CD14-positive monocyte (primary cell): ENCODE measurements at regions not wholly inside any gene's neighbourhood (a gene's known extent, or its start where the extent isn't known, plus 50 kb on each side); places are given as distances from the start of the nearest gene placed in this dataset.

Experiments used
- DNase-seq, 3 donors: peaks; one replicate each; pipeline ENCODE4 v3.0.0-alpha.2; 2011 to 2022
- H2AFZ ChIP-seq: 2 replicates; pipeline ENCODE4 v1.6.0; 2012; ENCODE audit warnings: mild to moderate bottlenecking, low read depth, low read length, inconsistent platforms; ENCODE audit not compliant: insufficient read depth, poor library complexity, severe bottlenecking
- H3K27ac ChIP-seq, 2 donors: 1 replicate in 1 of 2; 2 replicates in 1 of 2; pipeline ENCODE4 v1.5.1; 2012 to 2013; ENCODE audit warnings: low read length in 2 of 2, control low read depth in 1 of 2, inconsistent platforms in 1 of 2, low read depth in 1 of 2, mild to moderate bottlenecking in 1 of 2
- H3K27me3 ChIP-seq, 2 donors: one replicate each; pipeline versions ENCODE4 v1.6.0 to v1.6.1; 2011 to 2013; ENCODE audit warnings: low read length in 2 of 2; ENCODE audit not compliant: control insufficient read depth in 2 of 2, insufficient read depth in 2 of 2
- H3K36me3 ChIP-seq, 2 donors: replicated peaks in 1 of 2; 1 replicate in 1 of 2; 2 replicates in 1 of 2; pipeline versions ENCODE4 v1.5.1 to v1.6.1; 2012 to 2013; ENCODE audit warnings: low read length in 2 of 2, control low read depth in 1 of 2, inconsistent platforms in 1 of 2, mild to moderate bottlenecking in 1 of 2; ENCODE audit not compliant: insufficient read depth in 2 of 2, control insufficient read depth in 1 of 2
- H3K4me1 ChIP-seq, 2 donors: 1 replicate in 1 of 2; 2 replicates in 1 of 2; pipeline versions ENCODE4 v1.5.1 to v1.6.1; 2012 to 2013; ENCODE audit warnings: low read length in 2 of 2, control low read depth in 1 of 2, inconsistent platforms in 1 of 2, mild to moderate bottlenecking in 1 of 2, moderate library complexity in 1 of 2; ENCODE audit not compliant: insufficient read depth in 2 of 2, control insufficient read depth in 1 of 2
- H3K4me2 ChIP-seq: replicated peaks from 2 replicates; pipeline ENCODE3; 2012; ENCODE audit warnings: low read length, moderate library complexity, mild to moderate bottlenecking; ENCODE audit not compliant: poor library complexity, severe bottlenecking; ENCODE audit errors: extremely low read depth
- H3K4me3 ChIP-seq, 3 experiments: fragments of 200-600 bp in 1 of 3; sonication (generic) in 1 of 3; replicated peaks in 1 of 3; 1 replicate in 2 of 3; 2 replicates in 1 of 3; pipeline ENCODE4 v1.5.1; 2011 to 2013; ENCODE audit warnings: low read length in 3 of 3, mild to moderate bottlenecking in 3 of 3, control low read depth in 2 of 3, low read depth in 2 of 3, inconsistent platforms in 1 of 3, moderate library complexity in 1 of 3
- H3K79me2 ChIP-seq: 2 replicates; pipeline ENCODE4 v1.6.0; 2012; ENCODE audit warnings: mild to moderate bottlenecking, control low read depth, inconsistent platforms, low read length, moderate library complexity; ENCODE audit not compliant: insufficient read depth
- H3K9ac ChIP-seq: 2 replicates; pipeline ENCODE4 v1.6.0; 2017; ENCODE audit warnings: low read length, mild to moderate bottlenecking; ENCODE audit not compliant: insufficient read depth, poor library complexity, severe bottlenecking
- H3K9me3 ChIP-seq, 2 donors: replicated peaks in 1 of 2; 1 replicate in 1 of 2; 2 replicates in 1 of 2; pipeline versions ENCODE4 v1.5.1 to v1.6.1; 2012 to 2013; ENCODE audit warnings: low read length in 2 of 2, control low read depth in 1 of 2; ENCODE audit not compliant: control insufficient read depth in 1 of 2, insufficient read depth in 1 of 2
- H4K20me1 ChIP-seq: 2 replicates; pipeline ENCODE4 v1.6.0; 2012; ENCODE audit warnings: mild to moderate bottlenecking, low read length, control low read depth, moderate library complexity; ENCODE audit not compliant: insufficient read depth
- H3K27ac Mint-ChIP-seq, 7 donors: one replicate each; pipeline ENCODE4 v1.8.0; 2020; ENCODE audit warnings: mild to moderate bottlenecking in 7 of 7, mixed read lengths in 7 of 7, moderate library complexity in 6 of 7, inconsistent platforms in 2 of 7
- H3K27me3 Mint-ChIP-seq, 3 donors: one replicate each; pipeline ENCODE4 v1.8.0; 2021 to 2022; ENCODE audit warnings: low read depth in 3 of 3, mild to moderate bottlenecking in 3 of 3, mixed read lengths in 3 of 3, moderate library complexity in 3 of 3, inconsistent platforms in 1 of 3
- H3K36me3 Mint-ChIP-seq, 2 donors: one replicate each; pipeline ENCODE4 v1.8.0; 2020; ENCODE audit warnings: mixed read lengths in 2 of 2, inconsistent platforms in 1 of 2, mild to moderate bottlenecking in 1 of 2
- H3K4me1 Mint-ChIP-seq: one replicate; pipeline ENCODE4 v1.8.0; 2020; ENCODE audit warnings: mild to moderate bottlenecking, mixed read lengths
- H3K4me3 Mint-ChIP-seq, 2 donors: one replicate each; pipeline ENCODE4 v1.8.0; 2020; ENCODE audit warnings: mild to moderate bottlenecking in 2 of 2, mixed read lengths in 2 of 2, moderate library complexity in 1 of 2
- H3K9me3 Mint-ChIP-seq, 7 donors: one replicate each; pipeline ENCODE4 v1.8.0; 2020 to 2022; ENCODE audit warnings: mixed read lengths in 7 of 7, mild to moderate bottlenecking in 6 of 7, moderate library complexity in 6 of 7, inconsistent platforms in 2 of 7
- CTCF ChIP-seq: fragments of 200-600 bp; IDR thresholded peaks from one replicate; pipeline ENCODE4 v1.8.0; 2022; ENCODE audit warnings: antibody characterized with exemption, mild to moderate bottlenecking
- WGBS: methylation state at CpG from one replicate; pipeline ENCODE4 v1.1.5; 2013; ENCODE audit warnings: missing lambda C conversion rate; ENCODE audit not compliant: insufficient coverage; 5-methylcytosine and 5-hydroxymethylcytosine counted together
- intact Hi-C, 2 donors: fragments of 100-400 bp; cut with micrococcal nuclease; formaldehyde crosslinking; loops; one replicate each; pipeline versions ENCODE4 v1.15.0 to v1.15.1; 2023

GRCh38 chr7:157481389-157481788 lies 144.6 kb downstream of the DNAJB6 start:
- Histone ChIP-seq H3K9ac (no peak overlapping the region), H3K4me3 (no peak overlapping the region), H3K9me3 (no peaks in the 10 kb centered on the region), H3K27me3 (no peaks in the 10 kb centered on the region), H3K79me2 (no peaks in the 10 kb centered on the region), H3K4me2 (no peak overlapping the region), H3K4me1 (no peaks in the 10 kb centered on the region), H4K20me1 (no peaks in the 10 kb centered on the region), H3K27ac (no peak overlapping the region), H2AFZ (no peak overlapping the region), H3K36me3 (no peaks in the 10 kb centered on the region)
- WGBS = 97% methylated on average over 5 of the region's 6 CpGs
- peaks cover 8 to 10% (median 9%) of the 10 kb centered on the region in 3 donors for H3K27me3 Mint-ChIP-seq
- H3K4me3 Mint-ChIP-seq = no peak overlapping the region
- TF ChIP-seq CTCF = no peak
- H3K4me1 Mint-ChIP-seq = peaks cover 3% of the 10 kb centered on the region
- intact Hi-C loops = no loop called here
- H3K36me3 Mint-ChIP-seq = no peaks in the 10 kb centered on the region
- peaks cover 0 to 13% (median 1%) of the 10 kb centered on the region in 7 donors for H3K9me3 Mint-ChIP-seq
- H3K27ac Mint-ChIP-seq = no peak overlapping the region
- no peak for DNase-seq

GRCh38 chr7:157482025-157482424 lies 145.2 kb downstream of the DNAJB6 start:
- intact Hi-C loops = no loop called here
- Mint-ChIP-seq H3K4me1 (peaks cover 3% of the 10 kb centered on the region), H3K4me3 (no peak overlapping the region), H3K27me3 (peaks cover 8 to 10% (median 8%) of the 10 kb centered on the region in 3 donors), H3K27ac (no peak overlapping the region), H3K36me3 (no peaks in the 10 kb centered on the region), H3K9me3 (peaks cover 0 to 13% (median 1%) of the 10 kb centered on the region in 7 donors)
- no peak overlapping the region for H3K27ac ChIP-seq
- DNase-seq = no peak
- H3K4me1 ChIP-seq = no peaks in the 10 kb centered on the region
- H3K27me3 ChIP-seq = no peaks in the 10 kb centered on the region
- H3K79me2 ChIP-seq = no peaks in the 10 kb centered on the region
- TF ChIP-seq CTCF = no peak
- no peaks in the 10 kb centered on the region for H3K9me3 ChIP-seq
- H3K4me3 ChIP-seq = no peak overlapping the region
- WGBS = 95% methylated on average over 5 of the region's 8 CpGs
- no peak overlapping the region for H2AFZ ChIP-seq
- H3K4me2 ChIP-seq = no peak overlapping the region
- no peaks in the 10 kb centered on the region for H3K36me3 ChIP-seq
- H3K9ac ChIP-seq = no peak overlapping the region
- no peaks in the 10 kb centered on the region for H4K20me1 ChIP-seq
